ENCODE measurements at regions not wholly inside any gene's neighbourhood (a gene's known extent, or its start where the extent isn't known, plus 50 kb on each side); places are given as distances from the start of the nearest gene placed in this dataset.

- ATAC-seq (no peak), DNase-seq (no peak)
- intact Hi-C loops (cut with micrococcal nuclease) = no loop called here
- no peaks in the 10 kb centered on the region for H3K27me3 ChIP-seq (ENCODE audit: low read length)
- no peak overlapping the region for H2AFZ ChIP-seq (ENCODE audit: low read length)
- H3K79me2 ChIP-seq (ENCODE audit: low read length) = no peaks in the 10 kb centered on the region
- H3K27ac ChIP-seq (ENCODE audit: low read length) = no peak overlapping the region
- no peaks in the 10 kb centered on the region for H3K36me3 ChIP-seq (ENCODE audit: low read depth, low read length)
- no peaks in the 10 kb centered on the region for H3K9me3 ChIP-seq (ENCODE audit: low read length)
- CTCF ChIA-PET = no interaction called here
- no peak overlapping the region for H3K4me2 ChIP-seq (ENCODE audit: low read length)
- POLR2A ChIA-PET (ENCODE audit: unreplicated experiment) = no interaction called here
- H3K9ac ChIP-seq (ENCODE audit: low read length) = no peak overlapping the region
- no peaks in the 10 kb centered on the region for H3K9me2 ChIP-seq (replicated peaks; ENCODE audit: low read length)
- H3K4me3 ChIP-seq (ENCODE audit: low read length) = no peak overlapping the region
- H4K20me1 ChIP-seq (ENCODE audit: low read length) = no peaks in the 10 kb centered on the region
- BruUV-seq (replicated peaks) = no TSS peak
- TF ChIP-seq EZH2phosphoT487 (IDR thresholded peaks at IDR 0.05; ENCODE audit: borderline replicate concordance, low read length) (no peak), EZH2 (IDR thresholded peaks at IDR 0.05; ENCODE audit: low read length, unreplicated experiment) (no peak), CTCF (conservative IDR thresholded peaks at IDR 0.05; ENCODE audit: low read depth, low read length) (no peak)
- H3F3A ChIP-seq (ENCODE audit: low read length, unreplicated experiment) = no peaks in the 10 kb centered on the region
- no peaks in the 10 kb centered on the region for H3K4me1 ChIP-seq (ENCODE audit: insufficient read depth, low read length)
Measured at GRCh38 chr16:60107871-60108270, 1373.8 kb upstream of the GOT2 start.

- no peaks in the 10 kb centered on the region for H3K27me3 ChIP-seq (ENCODE audit: low read length)
- H3K9ac ChIP-seq (ENCODE audit: low read length) = no peak overlapping the region
- CTCF ChIA-PET = no interaction called here
- H2AFZ ChIP-seq (ENCODE audit: low read length) = no peak overlapping the region
- POLR2A ChIA-PET (ENCODE audit: unreplicated experiment) = no interaction called here
- no peaks in the 10 kb centered on the region for H3F3A ChIP-seq (ENCODE audit: low read length, unreplicated experiment)
- no peak overlapping the region for H3K4me3 ChIP-seq (ENCODE audit: low read length)
- H3K79me2 ChIP-seq (ENCODE audit: low read length) = no peaks in the 10 kb centered on the region
- H3K36me3 ChIP-seq (ENCODE audit: low read depth, low read length) = no peaks in the 10 kb centered on the region
- no peaks in the 10 kb centered on the region for H4K20me1 ChIP-seq (ENCODE audit: low read length)
- H3K4me2 ChIP-seq (ENCODE audit: low read length) = no peak overlapping the region
- H3K4me1 ChIP-seq (ENCODE audit: insufficient read depth, low read length) = no peaks in the 10 kb centered on the region
- intact Hi-C loops (cut with micrococcal nuclease) = no loop called here
- no peaks in the 10 kb centered on the region for H3K9me3 ChIP-seq (ENCODE audit: low read length)
- no TSS peak for BruUV-seq (replicated peaks)
- DNase-seq (peak; percentile 7), ATAC-seq (no peak)
- H3K27ac ChIP-seq (ENCODE audit: low read length) = no peak overlapping the region
- no peak for TF ChIP-seq CTCF (conservative IDR thresholded peaks at IDR 0.05; ENCODE audit: low read depth, low read length)
- no peak for TF ChIP-seq EZH2phosphoT487 (IDR thresholded peaks at IDR 0.05; ENCODE audit: borderline replicate concordance, low read length)
- TF ChIP-seq EZH2 (IDR thresholded peaks at IDR 0.05; ENCODE audit: low read length, unreplicated experiment) = no peak
- no peaks in the 10 kb centered on the region for H3K9me2 ChIP-seq (replicated peaks; ENCODE audit: low read length)
Measured at GRCh38 chr16:60107437-60107836, 1373.3 kb upstream of the GOT2 start.

GRCh38 chr16:60100371-60100770, 1366.3 kb upstream of the GOT2 start:
- Histone ChIP-seq H3K4me1 (ENCODE audit: insufficient read depth, low read length) (no peaks in the 10 kb centered on the region), H3K27me3 (ENCODE audit: low read length) (no peaks in the 10 kb centered on the region), H3K4me3 (ENCODE audit: low read length) (no peak overlapping the region), H3K9me2 (replicated peaks; ENCODE audit: low read length) (no peaks in the 10 kb centered on the region), H3K36me3 (ENCODE audit: low read depth, low read length) (no peaks in the 10 kb centered on the region), H3K9ac (ENCODE audit: low read length) (no peak overlapping the region), H3K79me2 (ENCODE audit: low read length) (no peaks in the 10 kb centered on the region), H3F3A (ENCODE audit: low read length, unreplicated experiment) (no peaks in the 10 kb centered on the region), H3K27ac (ENCODE audit: low read length) (no peak overlapping the region), H3K4me2 (ENCODE audit: low read length) (no peak overlapping the region), H2AFZ (ENCODE audit: low read length) (no peak overlapping the region), H4K20me1 (ENCODE audit: low read length) (no peaks in the 10 kb centered on the region), H3K9me3 (ENCODE audit: low read length) (no peaks in the 10 kb centered on the region)
- no peak for TF ChIP-seq CTCF (conservative IDR thresholded peaks at IDR 0.05; ENCODE audit: low read depth, low read length)
- TF ChIP-seq EZH2 (IDR thresholded peaks at IDR 0.05; ENCODE audit: low read length, unreplicated experiment) = no peak
- TF ChIP-seq EZH2phosphoT487 (IDR thresholded peaks at IDR 0.05; ENCODE audit: borderline replicate concordance, low read length) = no peak
- DNase-seq = no peak
- no TSS peak for BruUV-seq (replicated peaks)
- ATAC-seq = no peak
- intact Hi-C loops (cut with micrococcal nuclease) = no loop called here
- ChIA-PET CTCF (no interaction called here), POLR2A (ENCODE audit: unreplicated experiment) (no interaction called here)

All from PC-3 (cell line).